ENCODE measurements at regions not wholly inside any gene's neighbourhood (a gene's known extent, or its start where the extent isn't known, plus 50 kb on each side); places are given as distances from the start of the nearest gene placed in this dataset.

DNA sequence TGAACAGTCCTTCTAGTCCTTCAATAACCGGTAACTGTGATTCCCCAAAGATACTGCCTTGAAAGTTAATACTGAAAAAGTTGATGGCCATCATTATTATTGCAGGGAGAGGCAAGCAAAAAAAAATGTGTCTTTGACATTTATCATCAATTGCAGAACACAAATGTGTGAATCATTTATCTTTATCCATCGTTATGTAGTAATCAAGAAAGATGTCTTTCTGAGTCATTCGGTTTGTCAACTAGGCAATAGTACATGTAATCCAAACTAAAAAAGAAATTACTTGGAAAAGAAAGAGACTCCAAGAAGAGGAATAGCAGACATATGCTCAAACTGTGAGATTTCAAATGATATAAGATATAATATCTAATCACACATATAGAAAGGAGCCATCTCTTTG is 473.0 kb downstream of the CETN3 start:
- TF ChIP-seq POLR2AphosphoS5 (IDR thresholded peaks at IDR 0.05; ENCODE audit: low read depth, low read length), result no peak
- TF ChIP-seq POLR2A (IDR thresholded peaks at IDR 0.05; ENCODE audit: low read depth, low read length), result no peak
- no peak for TF ChIP-seq TAF1 (IDR thresholded peaks at IDR 0.05; ENCODE audit: borderline replicate concordance, low read depth, low read length)

Measured in GM12892 (cell line).